ENCODE measurements at regions not wholly inside any gene's neighbourhood (a gene's known extent, or its start where the extent isn't known, plus 50 kb on each side); places are given as distances from the start of the nearest gene placed in this dataset.

DNA sequence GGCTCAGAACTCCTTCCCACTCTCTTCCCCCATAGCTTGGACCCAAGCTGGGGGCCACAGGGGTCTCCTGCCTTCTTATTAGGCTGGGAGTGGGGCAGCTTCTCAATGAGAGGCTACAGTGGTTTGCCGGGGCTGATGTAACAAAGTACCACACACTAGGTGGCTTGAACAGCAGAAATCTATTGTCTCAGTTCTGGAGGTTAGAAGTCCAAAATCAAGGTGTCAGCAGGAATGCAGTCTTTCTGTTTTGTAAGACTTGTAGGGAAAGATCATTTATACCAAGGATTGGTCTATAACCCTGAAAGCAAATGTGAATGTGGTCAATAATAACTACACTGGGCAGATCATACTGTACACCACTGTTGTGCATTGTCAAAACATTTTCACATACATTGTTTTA lies 124.5 kb upstream of the ARHGAP5 start:
- TF ChIP-seq PATZ1 (CRISPR knock-in tag; IDR thresholded peaks at IDR 0.05; ENCODE audit: borderline replicate concordance) (no peak), ISL1 (CRISPR knock-in tag; IDR thresholded peaks at IDR 0.05) (no peak), OSR1 (CRISPR knock-in tag; IDR thresholded peaks at IDR 0.05) (no peak), ARNTL (CRISPR knock-in tag; IDR thresholded peaks at IDR 0.05; ENCODE audit: borderline replicate concordance, low read depth) (no peak), CSDC2 (CRISPR knock-in tag; IDR thresholded peaks at IDR 0.05) (no peak), ZNF565 (CRISPR knock-in tag; conservative IDR thresholded peaks at IDR 0.05; ENCODE audit: low read depth) (no peak), SNAI2 (CRISPR knock-in tag; IDR thresholded peaks at IDR 0.05) (no peak), ZFP3 (CRISPR knock-in tag; IDR thresholded peaks at IDR 0.05) (no peak), GLIS3 (CRISPR knock-in tag; IDR thresholded peaks at IDR 0.05) (no peak), ZFP30 (CRISPR knock-in tag; IDR thresholded peaks at IDR 0.05) (no peak), ESRRG (CRISPR knock-in tag; IDR thresholded peaks at IDR 0.05) (no peak), TCF4 (CRISPR knock-in tag; IDR thresholded peaks at IDR 0.05; ENCODE audit: borderline replicate concordance) (no peak), RARB (CRISPR knock-in tag; IDR thresholded peaks at IDR 0.05) (no peak), CSRNP3 (CRISPR knock-in tag; IDR thresholded peaks at IDR 0.05) (no peak), ZNF70 (CRISPR knock-in tag; IDR thresholded peaks at IDR 0.05) (no peak)
- TF ChIP-seq, protein P1, sequence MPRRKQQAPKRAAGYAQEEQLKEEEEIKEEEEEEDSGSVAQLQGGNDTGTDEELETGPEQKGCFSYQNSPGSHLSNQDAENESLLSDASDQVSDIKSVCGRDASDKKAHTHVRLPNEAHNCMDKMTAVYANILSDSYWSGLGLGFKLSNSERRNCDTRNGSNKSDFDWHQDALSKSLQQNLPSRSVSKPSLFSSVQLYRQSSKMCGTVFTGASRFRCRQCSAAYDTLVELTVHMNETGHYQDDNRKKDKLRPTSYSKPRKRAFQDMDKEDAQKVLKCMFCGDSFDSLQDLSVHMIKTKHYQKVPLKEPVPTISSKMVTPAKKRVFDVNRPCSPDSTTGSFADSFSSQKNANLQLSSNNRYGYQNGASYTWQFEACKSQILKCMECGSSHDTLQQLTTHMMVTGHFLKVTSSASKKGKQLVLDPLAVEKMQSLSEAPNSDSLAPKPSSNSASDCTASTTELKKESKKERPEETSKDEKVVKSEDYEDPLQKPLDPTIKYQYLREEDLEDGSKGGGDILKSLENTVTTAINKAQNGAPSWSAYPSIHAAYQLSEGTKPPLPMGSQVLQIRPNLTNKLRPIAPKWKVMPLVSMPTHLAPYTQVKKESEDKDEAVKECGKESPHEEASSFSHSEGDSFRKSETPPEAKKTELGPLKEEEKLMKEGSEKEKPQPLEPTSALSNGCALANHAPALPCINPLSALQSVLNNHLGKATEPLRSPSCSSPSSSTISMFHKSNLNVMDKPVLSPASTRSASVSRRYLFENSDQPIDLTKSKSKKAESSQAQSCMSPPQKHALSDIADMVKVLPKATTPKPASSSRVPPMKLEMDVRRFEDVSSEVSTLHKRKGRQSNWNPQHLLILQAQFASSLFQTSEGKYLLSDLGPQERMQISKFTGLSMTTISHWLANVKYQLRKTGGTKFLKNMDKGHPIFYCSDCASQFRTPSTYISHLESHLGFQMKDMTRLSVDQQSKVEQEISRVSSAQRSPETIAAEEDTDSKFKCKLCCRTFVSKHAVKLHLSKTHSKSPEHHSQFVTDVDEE (CRISPR knock-in tag; IDR thresholded peaks at IDR 0.05), result no peak
- TF ChIP-seq, protein P2, sequence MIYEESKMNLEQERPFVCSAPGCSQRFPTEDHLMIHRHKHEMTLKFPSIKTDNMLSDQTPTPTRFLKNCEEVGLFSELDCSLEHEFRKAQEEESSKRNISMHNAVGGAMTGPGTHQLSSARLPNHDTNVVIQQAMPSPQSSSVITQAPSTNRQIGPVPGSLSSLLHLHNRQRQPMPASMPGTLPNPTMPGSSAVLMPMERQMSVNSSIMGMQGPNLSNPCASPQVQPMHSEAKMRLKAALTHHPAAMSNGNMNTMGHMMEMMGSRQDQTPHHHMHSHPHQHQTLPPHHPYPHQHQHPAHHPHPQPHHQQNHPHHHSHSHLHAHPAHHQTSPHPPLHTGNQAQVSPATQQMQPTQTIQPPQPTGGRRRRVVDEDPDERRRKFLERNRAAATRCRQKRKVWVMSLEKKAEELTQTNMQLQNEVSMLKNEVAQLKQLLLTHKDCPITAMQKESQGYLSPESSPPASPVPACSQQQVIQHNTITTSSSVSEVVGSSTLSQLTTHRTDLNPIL (CRISPR knock-in tag; IDR thresholded peaks at IDR 0.05; ENCODE audit: low read depth), result no peak
- TF ChIP-seq, protein P3, sequence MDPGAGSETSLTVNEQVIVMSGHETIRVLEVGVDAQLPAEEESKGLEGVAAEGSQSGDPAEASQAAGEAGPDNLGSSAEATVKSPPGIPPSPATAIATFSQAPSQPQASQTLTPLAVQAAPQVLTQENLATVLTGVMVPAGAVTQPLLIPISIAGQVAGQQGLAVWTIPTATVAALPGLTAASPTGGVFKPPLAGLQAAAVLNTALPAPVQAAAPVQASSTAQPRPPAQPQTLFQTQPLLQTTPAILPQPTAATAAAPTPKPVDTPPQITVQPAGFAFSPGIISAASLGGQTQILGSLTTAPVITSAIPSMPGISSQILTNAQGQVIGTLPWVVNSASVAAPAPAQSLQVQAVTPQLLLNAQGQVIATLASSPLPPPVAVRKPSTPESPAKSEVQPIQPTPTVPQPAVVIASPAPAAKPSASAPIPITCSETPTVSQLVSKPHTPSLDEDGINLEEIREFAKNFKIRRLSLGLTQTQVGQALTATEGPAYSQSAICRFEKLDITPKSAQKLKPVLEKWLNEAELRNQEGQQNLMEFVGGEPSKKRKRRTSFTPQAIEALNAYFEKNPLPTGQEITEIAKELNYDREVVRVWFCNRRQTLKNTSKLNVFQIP (CRISPR knock-in tag; IDR thresholded peaks at IDR 0.05; ENCODE audit: borderline replicate concordance, low read depth), result no peak
- no peak for ATAC-seq

GRCh38 chr14:31953210-31953609 lies 123.9 kb upstream of the ARHGAP5 start:
- TF ChIP-seq SNAI2 (CRISPR knock-in tag; IDR thresholded peaks at IDR 0.05) (no peak), ARNTL (CRISPR knock-in tag; IDR thresholded peaks at IDR 0.05; ENCODE audit: borderline replicate concordance, low read depth) (no peak)
- no peak for ATAC-seq

GRCh38 chr14:31954991-31955390 lies 122.1 kb upstream of the ARHGAP5 start:
- ATAC-seq, result no peak
- TF ChIP-seq, protein P2 (CRISPR knock-in tag; IDR thresholded peaks at IDR 0.05; ENCODE audit: low read depth), result no peak
- no peak for TF ChIP-seq ZNF70 (CRISPR knock-in tag; IDR thresholded peaks at IDR 0.05)
